Activated CD4-positive, alpha-beta T cell treated with anti-CD3 and anti-CD28 coated beads for 1 hour (primary cell): ENCODE measurements at regions not wholly inside any gene's neighbourhood (a gene's known extent, or its start where the extent isn't known, plus 50 kb on each side); places are given as distances from the start of the nearest gene placed in this dataset.
"Not testable (repeated sequence)": the region's sequence is repeated elsewhere in the genome, so short reads cannot be mapped to it uniquely, and the experiment has no call there.

Experiments
- DNase-seq: peaks from one replicate; pipeline ENCODE4 v3.0.0-alpha.2; 2020

DNA sequence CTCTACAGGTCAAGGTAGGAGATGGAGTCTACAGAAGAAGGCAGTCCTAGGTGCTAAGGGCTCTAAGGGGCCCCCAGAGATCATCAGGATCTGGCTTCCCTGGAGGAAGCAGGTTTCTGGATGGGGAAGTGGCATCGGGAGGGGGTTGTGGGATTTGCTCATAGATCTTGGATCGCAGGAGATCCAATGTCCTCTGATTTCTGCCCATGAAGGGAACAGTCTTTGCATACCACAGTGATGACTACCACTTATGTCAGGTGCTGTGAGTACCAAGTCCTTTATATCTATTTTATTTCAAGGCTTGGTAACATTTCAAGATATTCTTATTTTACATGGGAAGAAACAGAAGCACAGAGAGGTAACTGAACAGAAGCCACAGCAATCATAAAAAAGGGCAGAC lies 164.0 kb downstream of the RGS9 start:
- no peak for DNase-seq

DNA sequence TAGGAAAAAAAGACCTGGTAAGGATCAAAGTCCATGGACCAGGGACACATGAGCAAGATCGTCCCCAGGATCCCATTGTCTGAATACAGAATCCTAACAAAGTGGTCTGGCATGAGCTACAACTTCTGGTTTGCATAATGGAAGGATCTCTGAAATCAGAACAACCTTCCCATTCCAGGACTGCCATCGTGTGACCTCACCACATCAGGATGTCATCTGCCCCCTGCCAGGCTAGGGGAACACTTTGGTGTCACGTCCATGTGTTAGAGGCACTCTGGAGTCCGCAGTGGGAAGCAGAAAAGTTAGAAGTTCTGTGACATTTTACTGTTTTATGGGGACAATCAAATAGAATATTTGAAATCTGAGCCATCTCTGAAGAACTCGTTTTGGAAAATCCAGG lies 160.7 kb downstream of the RGS9 start:
- DNase-seq, result no peak

DNA sequence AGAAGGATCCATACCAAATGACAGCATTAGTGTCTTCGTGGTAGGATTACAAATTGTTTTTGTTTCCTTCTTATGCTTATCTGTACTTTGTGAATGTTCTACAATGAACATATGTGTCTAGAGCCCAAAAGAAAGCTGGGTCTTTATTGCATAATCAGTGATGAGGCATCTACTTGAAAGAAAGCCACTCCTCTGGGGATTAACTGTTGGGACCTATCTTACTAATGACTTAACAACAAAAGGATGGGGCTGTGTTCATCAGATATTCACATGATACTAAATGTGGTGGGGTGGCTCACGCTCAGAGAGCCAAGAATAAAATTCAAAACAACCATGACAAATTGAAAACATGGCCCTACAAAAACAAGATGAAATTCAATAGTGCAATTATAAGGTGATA lies 160.2 kb downstream of the RGS9 start:
- DNase-seq, result no peak

DNA sequence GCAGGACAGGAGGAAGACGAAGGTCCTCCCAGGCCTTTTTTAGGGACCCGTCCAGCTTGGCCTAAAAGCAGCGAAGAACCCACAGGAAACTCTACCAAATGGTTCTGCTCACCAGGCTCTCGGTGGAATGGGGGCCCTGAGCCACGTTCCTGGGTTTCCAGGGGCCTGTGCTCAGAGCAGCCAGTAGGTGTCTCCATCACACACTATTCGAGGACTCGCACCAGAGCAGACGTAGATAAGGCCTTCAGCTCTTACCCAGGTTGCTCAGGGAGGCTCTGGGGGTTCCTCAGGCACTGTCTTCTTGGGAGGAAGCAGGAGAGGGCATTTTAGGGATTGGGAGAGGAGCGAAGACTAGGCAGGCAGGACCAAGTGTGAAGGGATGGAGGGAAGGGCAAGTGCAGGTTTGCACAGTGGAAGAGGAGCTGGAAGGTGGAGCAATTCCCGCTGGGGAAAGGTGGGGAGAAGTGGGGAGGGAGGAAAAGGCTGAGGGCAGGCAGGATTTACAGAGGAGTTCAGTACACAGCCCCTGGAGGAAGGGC lies 157.1 kb downstream of the RGS9 start:
- DNase-seq, result peak; percentile 33

DNA sequence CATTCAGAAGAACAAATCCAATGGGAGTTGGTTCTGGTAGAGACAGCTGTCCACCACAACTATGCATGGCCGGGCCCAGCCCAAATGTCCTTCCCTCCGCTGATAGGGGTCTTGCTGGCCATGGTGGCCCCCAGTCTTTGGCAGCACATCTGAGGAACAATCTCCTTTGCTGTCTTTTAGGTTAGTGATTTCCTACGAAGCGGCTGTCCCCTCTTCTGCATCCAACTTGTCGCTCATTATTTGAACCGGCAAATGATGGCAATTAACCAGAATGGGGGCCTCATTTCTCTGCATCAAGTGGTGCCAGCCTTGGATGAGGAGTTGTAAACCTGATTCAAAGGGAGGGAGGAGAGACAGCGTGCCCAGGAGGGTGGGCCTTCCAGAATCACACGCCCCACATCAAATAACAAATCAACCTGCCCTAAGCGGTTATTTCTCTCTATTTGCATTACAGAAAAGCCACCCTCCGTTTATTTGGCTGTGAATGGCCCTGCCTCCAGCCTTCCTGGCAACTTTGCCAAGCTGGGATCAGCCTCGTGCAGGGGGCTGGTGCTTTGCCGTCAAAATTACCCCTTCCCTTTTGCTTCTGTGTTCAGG lies 156.5 kb downstream of the RGS9 start:
- no peak for DNase-seq

DNA sequence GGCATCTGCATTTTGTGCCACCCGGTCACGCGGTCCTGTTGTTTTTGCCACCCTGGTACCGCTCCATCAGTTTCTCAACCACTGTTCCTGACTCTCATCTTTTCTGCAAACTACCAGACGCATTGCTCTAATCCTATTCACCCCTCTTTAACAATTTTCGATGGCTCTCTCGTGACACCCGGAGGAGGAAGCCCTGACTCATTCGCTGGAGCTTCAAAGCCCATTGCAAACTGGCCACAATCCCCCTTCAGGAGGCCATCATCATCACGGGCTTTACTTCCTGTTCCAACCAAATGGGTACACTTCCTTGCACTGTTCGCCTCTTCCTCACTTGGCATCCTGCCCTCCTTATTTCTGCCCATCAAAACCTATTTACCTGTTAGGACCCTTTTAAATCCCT lies 155.3 kb downstream of the RGS9 start:
- no peak for DNase-seq

DNA sequence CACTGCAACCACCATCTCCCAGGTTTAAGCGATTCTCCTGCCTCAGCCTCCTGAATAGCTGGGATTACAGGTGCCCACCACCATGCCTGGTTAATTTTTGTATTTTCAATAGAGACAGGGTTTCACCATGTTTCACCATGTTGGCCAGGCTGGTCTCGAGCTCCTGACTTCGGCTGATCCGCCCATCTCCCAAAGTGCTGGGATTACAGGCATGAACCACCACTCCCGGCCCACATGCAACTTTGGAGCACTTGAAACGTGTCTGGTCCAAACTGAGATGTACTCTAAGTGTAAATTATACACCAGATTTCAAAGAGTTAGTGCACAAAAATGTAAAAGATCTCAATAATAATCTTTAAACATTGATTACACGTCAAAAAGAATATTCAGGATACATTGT lies 154.1 kb downstream of the RGS9 start:
- not testable (repeated sequence) for DNase-seq

DNA sequence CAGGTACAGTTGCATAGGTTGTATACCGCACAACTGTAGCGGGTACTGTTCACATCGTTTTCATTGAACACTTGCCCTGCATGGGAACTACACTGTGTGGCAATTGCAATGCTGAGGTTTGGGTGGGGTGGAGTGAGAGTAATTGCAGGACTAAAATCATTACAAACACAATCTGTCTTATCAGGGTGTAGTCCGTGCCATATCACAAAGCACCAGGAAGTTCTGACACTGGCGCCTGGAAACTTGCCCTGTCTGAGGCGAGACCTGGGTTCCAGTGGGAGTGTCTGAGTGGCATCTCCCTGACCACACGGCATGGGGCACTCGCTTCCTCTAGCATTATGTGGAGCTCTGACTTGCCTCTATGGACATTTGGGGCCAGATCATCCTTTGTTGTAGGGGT lies 153.4 kb downstream of the RGS9 start:
- no peak for DNase-seq

DNA sequence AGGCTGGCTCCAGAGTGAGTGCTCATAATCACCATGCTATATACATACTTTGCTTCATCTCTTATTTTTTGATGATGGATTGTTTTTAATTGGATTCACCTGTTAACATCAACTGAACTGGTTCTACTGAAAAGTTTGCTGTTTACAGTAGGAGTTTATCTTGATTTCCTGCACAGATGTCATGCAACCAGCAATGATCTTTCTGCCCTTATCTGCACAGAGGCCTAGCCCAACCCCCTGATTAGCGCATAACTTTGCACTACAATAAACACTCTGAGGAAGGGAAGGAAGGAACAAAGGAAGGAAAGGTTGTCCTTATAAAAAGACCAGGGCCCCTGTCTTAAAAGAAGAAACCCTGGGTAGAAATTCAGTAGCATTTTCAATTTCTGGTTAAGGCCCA lies 152.9 kb downstream of the RGS9 start:
- DNase-seq, result no peak

DNA sequence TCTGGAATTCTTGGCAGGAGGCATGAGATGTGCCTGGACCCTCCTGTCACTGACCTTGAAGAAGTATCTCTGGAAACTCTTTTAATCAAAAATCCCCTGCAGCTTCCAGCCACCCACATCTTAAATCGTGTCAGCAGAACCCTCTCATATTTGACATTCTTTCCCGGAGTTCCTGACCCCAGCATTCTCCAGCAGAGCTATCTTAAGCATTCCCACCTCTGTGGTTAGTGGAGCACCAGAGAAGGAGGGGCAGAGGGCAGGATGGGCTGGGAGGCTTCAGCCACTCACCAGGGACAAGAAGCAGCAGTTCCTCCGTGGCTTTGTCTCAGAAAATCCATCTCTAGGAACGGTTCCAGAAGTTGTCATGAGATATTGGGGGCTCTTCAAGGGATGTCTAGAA lies 149.9 kb downstream of the RGS9 start:
- DNase-seq, result no peak

DNA sequence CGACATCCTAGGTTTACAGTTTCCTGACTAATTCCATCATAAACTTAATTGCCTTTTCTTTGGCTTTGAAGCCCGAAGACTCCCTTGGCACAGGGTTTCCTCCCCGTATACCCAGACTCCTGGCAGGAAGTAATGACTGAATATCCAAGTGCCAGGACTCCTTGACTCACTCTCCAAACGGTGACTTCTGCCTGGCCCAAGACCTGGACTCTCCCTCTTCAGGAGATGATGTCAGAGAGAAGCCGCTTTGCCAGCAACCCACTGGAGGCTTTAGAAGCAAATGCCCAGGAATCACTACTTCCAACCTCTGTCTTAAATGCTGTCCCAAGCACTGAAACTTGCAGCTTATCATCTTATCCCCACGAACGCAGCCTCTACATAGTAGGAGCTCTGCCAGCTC lies 146.5 kb downstream of the RGS9 start:
- no peak for DNase-seq

DNA sequence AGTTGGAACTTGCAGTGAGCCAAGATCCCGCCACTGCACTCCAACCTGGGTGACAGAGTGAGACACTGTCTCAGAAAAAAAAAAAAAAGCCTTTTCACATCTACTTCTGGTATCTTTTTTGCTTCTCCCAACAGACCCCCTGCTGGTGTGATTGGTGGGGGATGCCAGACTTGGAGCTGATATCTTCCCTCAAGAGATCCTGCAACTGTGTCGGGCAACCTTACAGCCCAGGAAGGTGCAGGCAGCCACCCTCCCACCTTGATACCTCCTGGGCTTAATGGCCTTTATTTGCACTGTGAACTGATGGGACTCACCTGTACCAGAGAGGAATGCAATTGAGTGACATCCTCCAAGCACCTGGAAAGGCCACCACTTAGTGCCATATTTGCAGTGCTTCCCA lies 142.3 kb downstream of the RGS9 start:
- DNase-seq, result no peak

DNA sequence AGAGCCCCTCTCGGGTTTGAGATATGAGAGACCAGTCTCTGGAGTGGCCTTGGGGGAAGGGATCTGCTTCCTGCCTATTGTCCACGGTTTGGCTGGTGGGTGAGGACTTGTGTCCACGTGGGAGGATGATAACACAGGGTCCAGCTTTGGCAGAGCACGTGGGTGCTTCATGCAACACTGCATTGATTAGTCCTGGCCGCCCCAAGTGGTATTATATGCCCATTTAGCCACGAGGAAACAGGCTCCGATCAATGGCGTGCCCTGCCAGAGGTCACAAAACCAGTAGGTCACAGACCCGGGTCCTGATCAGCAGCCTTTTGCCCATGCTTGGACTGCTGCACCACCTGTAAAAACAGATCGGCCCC lies 141.6 kb downstream of the RGS9 start:
- no peak for DNase-seq

DNA sequence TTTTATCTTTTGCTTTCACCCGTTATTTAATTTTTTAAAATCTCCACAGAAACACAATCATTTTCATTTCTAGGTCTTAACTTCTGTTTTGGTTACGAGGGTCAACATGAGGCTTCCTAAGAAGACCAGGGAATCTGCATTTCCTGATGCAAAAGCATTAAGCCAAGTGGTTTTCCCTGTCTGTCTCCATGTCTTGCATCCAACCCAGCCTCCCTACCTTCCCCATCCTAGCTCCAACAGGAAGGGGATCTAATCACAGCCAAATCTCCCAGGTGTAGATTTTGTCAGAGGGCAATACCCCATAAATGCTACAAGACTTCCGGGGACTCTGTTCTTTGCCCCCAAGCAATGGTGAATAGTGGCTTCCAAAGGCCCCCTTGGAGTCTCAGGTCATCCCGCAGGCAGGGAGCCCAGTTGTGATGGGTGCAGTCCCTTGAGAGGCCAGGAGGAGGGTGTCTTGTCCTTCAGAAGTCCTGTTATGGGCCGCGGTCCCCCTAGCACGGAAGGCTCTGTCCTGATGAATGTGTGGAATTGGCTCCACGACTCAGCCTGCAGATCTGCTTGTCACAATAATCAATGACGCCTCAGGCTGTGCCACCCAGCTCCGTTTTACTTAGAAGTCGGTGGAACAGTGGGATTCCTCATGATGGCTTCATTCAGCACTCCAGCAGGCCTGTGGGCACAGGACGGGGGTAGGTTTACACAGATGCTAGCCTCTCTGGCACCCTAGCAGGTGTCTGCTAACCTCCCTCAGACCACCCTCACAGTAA lies 141.1 kb downstream of the RGS9 start:
- no peak for DNase-seq

DNA sequence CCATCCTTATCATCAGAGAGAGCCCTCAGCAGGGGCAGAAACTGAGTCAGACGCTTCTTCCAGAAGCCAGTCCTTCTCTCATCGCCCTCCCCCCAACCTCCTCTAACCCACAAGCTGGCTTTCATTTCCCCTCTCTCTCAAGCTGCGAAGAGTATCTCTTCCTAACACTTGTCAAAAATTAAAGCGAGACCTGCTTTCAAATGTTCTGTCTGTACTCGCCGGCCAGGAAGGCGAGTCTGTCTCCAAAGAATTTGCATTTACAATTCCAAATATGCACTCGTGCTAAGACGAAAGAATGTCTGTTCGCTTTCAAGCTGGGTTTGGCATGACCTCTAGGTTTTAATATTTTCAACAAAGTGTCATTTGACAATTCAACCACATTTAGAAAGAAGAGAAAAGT lies 140.4 kb downstream of the RGS9 start:
- no peak for DNase-seq
